DOHH2 (cell line): ENCODE measurements at regions not wholly inside any gene's neighbourhood (a gene's known extent, or its start where the extent isn't known, plus 50 kb on each side); places are given as distances from the start of the nearest gene placed in this dataset.

ENCODE experiments used
- H3F3A ChIP-seq: fragments of 200-600 bp; sonication (generic), shearing (Covaris generic); 2 replicates; pipeline ENCODE4 v1.6.0; 2016; ENCODE audit warnings: antibody characterized with exemption, mild to moderate bottlenecking; ENCODE audit not compliant: control insufficient read depth, insufficient read depth
- H3K27ac ChIP-seq: fragments of 200-600 bp; sonication (generic); 2 replicates; pipeline ENCODE4 v1.5.1; 2014; ENCODE audit warnings: low read depth, mild to moderate bottlenecking, low read length, moderate library complexity
- H3K27me3 ChIP-seq: fragments of 200-600 bp; sonication (generic); 2 replicates; pipeline ENCODE4 v1.6.1; 2014; ENCODE audit warnings: mild to moderate bottlenecking, low read length, mixed read lengths; ENCODE audit not compliant: control insufficient read depth
- H3K36me3 ChIP-seq: fragments of 200-600 bp; sonication (generic); 2 replicates; pipeline ENCODE4 v1.6.1; 2014; ENCODE audit warnings: mild to moderate bottlenecking, low read length, moderate library complexity, mixed read lengths; ENCODE audit not compliant: control insufficient read depth
- H3K4me1 ChIP-seq: fragments of 200-600 bp; sonication (generic); 2 replicates; pipeline ENCODE4 v1.6.1; 2014; ENCODE audit warnings: mild to moderate bottlenecking, low read length, mixed read lengths; ENCODE audit not compliant: control insufficient read depth
- H3K4me2 ChIP-seq: fragments of 200-600 bp; sonication (generic); 2 replicates; pipeline ENCODE4 v1.6.0; 2014; ENCODE audit warnings: mild to moderate bottlenecking, low read length, moderate library complexity
- H3K4me3 ChIP-seq: fragments of 200-600 bp; sonication (generic); 2 replicates; pipeline ENCODE4 v1.5.1; 2014; ENCODE audit warnings: mild to moderate bottlenecking, low read length, mixed read lengths
- H3K79me2 ChIP-seq: fragments of 200-600 bp; sonication (generic); 2 replicates; pipeline ENCODE4 v1.6.1; 2014; ENCODE audit warnings: mild to moderate bottlenecking, low read length, mixed read lengths; ENCODE audit not compliant: control insufficient read depth
- H3K9me2 ChIP-seq: fragments of 200-600 bp; sonication (generic); replicated peaks from 2 replicates; pipeline ENCODE4 v1.6.1; 2014; ENCODE audit warnings: mild to moderate bottlenecking, low read length, mixed read lengths; ENCODE audit not compliant: control insufficient read depth
- H3K9me3 ChIP-seq: fragments of 200-600 bp; sonication (generic); 2 replicates; pipeline ENCODE4 v1.6.1; 2014; ENCODE audit warnings: antibody characterized with exemption, low read length, mixed read lengths; ENCODE audit not compliant: control insufficient read depth, insufficient read depth
- H4K20me1 ChIP-seq: fragments of 200-600 bp; sonication (generic); 2 replicates; pipeline ENCODE4 v1.6.0; 2014; ENCODE audit warnings: low read depth, mild to moderate bottlenecking, antibody characterized with exemption, low read length, moderate library complexity; ENCODE audit not compliant: control insufficient read depth, insufficient read depth
- CTCF ChIP-seq: fragments of 200-600 bp; sonication (generic); IDR thresholded peaks from one replicate; pipeline ENCODE4 v1.5.1; 2014; ENCODE audit warnings: antibody characterized with exemption, mild to moderate bottlenecking, low read depth, low read length; ENCODE audit not compliant: poor library complexity, severe bottlenecking
- EZH2phosphoT487 ChIP-seq: fragments of 200-600 bp; sonication (generic); IDR thresholded peaks from 2 replicates; pipeline ENCODE4 v1.6.1; 2017; ENCODE audit warnings: borderline replicate concordance, mild to moderate bottlenecking, antibody characterized with exemption, low read length, moderate library complexity, mixed read lengths

GRCh38 chr9:89887286-89887685, 282.5 kb downstream of the GADD45G start:
- no peaks in the 10 kb centered on the region for H3K9me2 ChIP-seq
- H3K36me3 ChIP-seq, result no peaks in the 10 kb centered on the region
- no peak overlapping the region for H3K4me3 ChIP-seq
- no peaks in the 10 kb centered on the region for H3K27me3 ChIP-seq
- H3K79me2 ChIP-seq, result no peaks in the 10 kb centered on the region
- TF ChIP-seq CTCF (no peak), EZH2phosphoT487 (no peak)
- H3F3A ChIP-seq, result no peaks in the 10 kb centered on the region
- no peak overlapping the region for H3K27ac ChIP-seq
- no peaks in the 10 kb centered on the region for H3K4me1 ChIP-seq
- H4K20me1 ChIP-seq, result no peaks in the 10 kb centered on the region
- H3K9me3 ChIP-seq, result no peaks in the 10 kb centered on the region
- H3K4me2 ChIP-seq, result no peak overlapping the region

- Histone ChIP-seq H3K9me3 (no peaks in the 10 kb centered on the region), H3K4me2 (no peak overlapping the region), H3K4me3 (no peak overlapping the region), H3K27ac (no peak overlapping the region), H4K20me1 (no peaks in the 10 kb centered on the region), H3K27me3 (no peaks in the 10 kb centered on the region), H3K4me1 (no peaks in the 10 kb centered on the region), H3K36me3 (no peaks in the 10 kb centered on the region), H3F3A (no peaks in the 10 kb centered on the region), H3K79me2 (no peaks in the 10 kb centered on the region), H3K9me2 (no peaks in the 10 kb centered on the region)
- no peak for TF ChIP-seq CTCF
- TF ChIP-seq EZH2phosphoT487, result no peak
Observed at GRCh38 chr9:89888233-89888632, 283.4 kb downstream of the GADD45G start.

- H3K9me2 ChIP-seq, result no peaks in the 10 kb centered on the region
Observed at GRCh38 chr9:89888677-89889076, 283.9 kb downstream of the GADD45G start.

More at GRCh38 chr9:89888677-89889076, 283.9 kb downstream of the GADD45G start:
- Histone ChIP-seq H3K27me3 (no peaks in the 10 kb centered on the region), H3K4me2 (no peak overlapping the region), H3K4me1 (no peaks in the 10 kb centered on the region), H3K27ac (no peak overlapping the region), H3K4me3 (no peak overlapping the region), H3K79me2 (no peaks in the 10 kb centered on the region), H4K20me1 (no peaks in the 10 kb centered on the region), H3K9me3 (no peaks in the 10 kb centered on the region), H3K36me3 (no peaks in the 10 kb centered on the region), H3F3A (no peaks in the 10 kb centered on the region)
- TF ChIP-seq CTCF (no peak), EZH2phosphoT487 (no peak)
